ENCODE measurements at regions not wholly inside any gene's neighbourhood (a gene's known extent, or its start where the extent isn't known, plus 50 kb on each side); places are given as distances from the start of the nearest gene placed in this dataset.

GRCh38 chrX:110588853-110589252 lies 206.8 kb downstream of the CHRDL1 start:
- H3K79me2 ChIP-seq (ENCODE audit: control insufficient read depth, insufficient read depth, low read length) = no peaks in the 10 kb centered on the region
- CTCF ChIA-PET (ENCODE audit: low intra/inter-chr PET ratio) = no interaction called here
- no peak overlapping the region for H2AFZ ChIP-seq (ENCODE audit: low read depth, low read length)
- no peaks in the 10 kb centered on the region for H3K27me3 ChIP-seq (ENCODE audit: control insufficient read depth in 2 of 2, insufficient read depth in 2 of 2, low read length in 2 of 2)
- POLR2A ChIA-PET = no interaction called here
- H3K27ac ChIP-seq (ENCODE audit: extremely low read depth, low read depth, low read length) = no peak overlapping the region
- no peak overlapping the region for H3K4me3 ChIP-seq
- no peaks in the 10 kb centered on the region for H3K9me3 ChIP-seq (replicated peaks; ENCODE audit: control insufficient read depth, insufficient read depth, low read depth, low read length)
- H3K9ac ChIP-seq (ENCODE audit: insufficient read depth in 1 of 2, low read depth in 2 of 2, low read length in 2 of 2) = no peak overlapping the region
- no TSS peak for BruUV-seq (replicated peaks)
- ATAC-seq (no peak), FAIRE-seq (no peak), DNase-seq (ENCODE audit: extremely low read depth in 1 of 4, low spot score in 3 of 4) (no peak)
- intact Hi-C loops (cut with micrococcal nuclease) = no loop called here
- no peaks in the 10 kb centered on the region for H3K9me1 ChIP-seq (ENCODE audit: control insufficient read depth, insufficient read depth, low read length)
- H4K20me1 ChIP-seq (replicated peaks; ENCODE audit: control insufficient read depth, insufficient read depth, low read length) = no peaks in the 10 kb centered on the region
- no peaks in the 10 kb centered on the region for H3K36me3 ChIP-seq (ENCODE audit: control insufficient read depth, insufficient read depth, low read length)
- WGBS (ENCODE audit: insufficient coverage, low coverage, missing lambda C conversion rate) = 0% methylated on average over 2 of the region's 2 CpGs
- TF ChIP-seq BMI1 (IDR thresholded peaks at IDR 0.05; ENCODE audit: low read length) (no peak), ZBTB12 (CRISPR knock-in tag; IDR thresholded peaks at IDR 0.05) (no peak), ZBED1 (IDR thresholded peaks at IDR 0.05) (no peak), NFIC (IDR thresholded peaks at IDR 0.05) (no peak), ZC3H4 (CRISPR knock-in tag; IDR thresholded peaks at IDR 0.05; ENCODE audit: borderline replicate concordance) (no peak), ZNF347 (CRISPR knock-in tag; IDR thresholded peaks at IDR 0.05; ENCODE audit: low read depth) (no peak), ZFP1 (CRISPR knock-in tag; IDR thresholded peaks at IDR 0.05) (no peak), ZFX (CRISPR knock-in tag; IDR thresholded peaks at IDR 0.05) (no peak), ZNF695 (CRISPR knock-in tag; IDR thresholded peaks at IDR 0.05) (no peak), RBM39 (optimal IDR thresholded peaks at IDR 0.05; ENCODE audit: low read depth, low read length) (no peak), BRF2 (IDR thresholded peaks at IDR 0.05; ENCODE audit: borderline replicate concordance, insufficient read depth, insufficient read length) (no peak), FUS (optimal IDR thresholded peaks at IDR 0.05; ENCODE audit: low read depth, low read length) (no peak), HEY1 (CRISPR knock-in tag; IDR thresholded peaks at IDR 0.05; ENCODE audit: borderline replicate concordance) (no peak), ATF3 (IDR thresholded peaks at IDR 0.05) (no peak), ATF3 (CRISPR knock-in tag; conservative IDR thresholded peaks at IDR 0.05) (no peak), STAT6 (CRISPR knock-in tag; IDR thresholded peaks at IDR 0.05) (no peak), PHF20 (IDR thresholded peaks at IDR 0.05; ENCODE audit: partially characterized antibody) (no peak), ERF (CRISPR knock-in tag; IDR thresholded peaks at IDR 0.05) (no peak), MBD2 (IDR thresholded peaks at IDR 0.05; ENCODE audit: borderline replicate concordance, low read depth) (no peak)
- H3K4me1 ChIP-seq (replicated peaks in 1 of 2; ENCODE audit: control insufficient read depth in 2 of 2, insufficient read depth in 2 of 2, low read length in 2 of 2) = no peaks in the 10 kb centered on the region
- H3K4me2 ChIP-seq (ENCODE audit: insufficient read depth, low read length) = no peak overlapping the region
- in situ Hi-C loops (cut with MboI) = no loop called here
